Non-pigmented ciliary epithelial cell (primary cell): ENCODE measurements at regions not wholly inside any gene's neighbourhood (a gene's known extent, or its start where the extent isn't known, plus 50 kb on each side); places are given as distances from the start of the nearest gene placed in this dataset.
A peak's percentile ranks its signal among the peaks of the same experiment; 100 is the strongest.
"Not testable (repeated sequence)": the region's sequence is repeated elsewhere in the genome, so short reads cannot be mapped to it uniquely, and the experiment has no call there.

Experiments used
- DNase-seq: peaks from one replicate; pipeline ENCODE4 v3.0.0-alpha.2; 2010; ENCODE audit warnings: low read depth

DNA sequence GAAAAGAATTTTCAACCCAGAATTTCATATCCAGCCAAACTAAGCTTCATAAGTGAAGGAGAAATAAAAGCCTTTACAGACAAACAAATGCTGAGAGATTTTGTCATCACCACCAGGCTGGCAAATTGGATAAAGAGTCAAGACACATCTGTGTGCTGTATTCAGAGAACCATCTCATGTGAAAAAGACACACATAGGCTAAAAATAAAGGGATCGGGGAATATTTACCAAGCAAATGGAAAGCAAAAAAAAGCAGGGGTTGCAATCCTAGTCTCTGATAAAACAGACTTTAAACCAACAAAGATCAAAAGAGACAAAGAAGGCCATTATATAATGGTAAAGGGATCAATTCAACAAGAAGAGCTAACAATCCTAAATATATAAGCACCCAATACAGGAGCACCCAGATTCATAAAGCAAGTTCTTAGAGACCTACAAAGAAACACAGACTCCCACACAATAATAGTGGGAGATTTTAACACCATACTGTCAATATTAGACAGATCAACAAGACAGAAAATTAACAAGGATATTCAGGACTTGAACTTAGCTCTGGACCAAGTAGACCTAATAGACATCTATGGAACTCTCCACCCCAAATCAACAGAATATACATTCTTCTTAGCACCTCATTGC, 55.9 kb upstream of the ACSM6 start:
- DNase-seq: not testable (repeated sequence)

DNA sequence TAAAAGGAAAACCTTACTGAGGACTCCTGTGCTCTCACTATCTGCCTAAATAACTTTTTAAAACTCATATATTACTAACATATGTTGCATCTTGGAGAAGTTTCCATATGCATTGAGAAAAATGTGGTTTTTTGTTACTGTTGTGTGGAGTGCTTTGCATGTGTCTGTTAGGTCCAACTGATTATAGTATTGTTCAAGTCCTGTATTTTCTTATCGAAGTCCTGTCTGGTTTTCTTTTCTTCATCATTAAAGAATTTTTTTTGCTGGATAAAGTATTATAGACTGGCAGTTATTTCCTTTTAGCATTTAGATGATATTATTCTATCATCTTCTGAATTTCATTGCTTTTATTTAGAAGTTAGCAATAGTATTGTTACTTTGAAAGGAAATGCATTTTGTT, 59.5 kb upstream of the ACSM6 start:
- no peak for DNase-seq

DNA sequence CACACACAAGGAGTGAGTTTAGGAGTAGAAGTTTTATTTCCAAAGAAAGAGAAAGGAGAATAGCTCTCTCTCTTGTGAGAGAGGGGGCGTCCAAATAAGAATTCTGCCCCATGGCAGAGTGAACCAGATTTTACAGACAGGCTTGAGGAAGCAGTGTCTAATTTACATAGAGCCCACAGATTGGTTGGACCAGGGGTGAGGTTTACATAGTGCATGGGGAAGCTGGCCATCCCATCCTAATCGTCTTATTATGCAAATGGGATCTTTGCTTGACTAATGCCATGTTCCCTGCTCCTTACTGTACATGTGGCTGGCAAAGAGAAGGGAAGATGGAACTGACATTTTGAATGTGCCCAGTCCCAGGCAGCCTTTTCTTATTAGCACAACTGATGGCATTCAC, 60.0 kb upstream of the ACSM6 start:
- no peak for DNase-seq

DNA sequence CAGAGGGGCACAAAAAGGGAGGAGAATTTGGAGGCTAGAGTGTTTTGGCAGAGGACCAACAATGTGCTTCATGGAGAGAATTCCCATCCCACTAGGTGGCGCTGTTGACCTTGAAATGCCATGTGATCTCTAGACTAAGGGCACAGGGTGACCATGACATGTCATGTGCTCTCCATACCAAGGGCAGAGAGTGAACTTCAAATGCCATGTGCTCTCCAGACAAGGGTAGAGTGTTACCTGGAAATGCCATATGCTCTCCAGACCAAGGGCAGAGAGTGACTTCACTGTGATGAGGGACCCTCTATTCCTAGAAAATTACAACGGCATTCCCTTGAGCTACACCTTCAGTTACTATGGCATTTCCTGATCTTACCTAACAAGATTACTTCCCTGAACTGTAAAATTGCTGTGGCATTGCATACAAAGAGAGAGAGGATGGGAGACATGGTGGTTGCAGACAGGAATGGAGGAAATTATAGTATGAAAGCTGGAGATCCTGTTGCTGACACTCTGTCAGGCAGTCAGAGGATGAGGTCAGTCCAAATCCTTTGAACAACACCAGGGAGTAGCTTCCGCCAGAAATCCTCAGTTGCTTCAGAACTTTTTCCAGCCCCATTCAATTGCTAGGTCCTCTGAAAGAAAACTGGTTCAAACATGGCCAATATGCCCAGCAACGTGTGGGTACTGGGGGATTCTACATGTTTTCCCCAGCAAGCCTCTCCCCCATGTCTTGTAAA, 60.9 kb upstream of the ACSM6 start:
- peak; percentile 28 for DNase-seq

DNA sequence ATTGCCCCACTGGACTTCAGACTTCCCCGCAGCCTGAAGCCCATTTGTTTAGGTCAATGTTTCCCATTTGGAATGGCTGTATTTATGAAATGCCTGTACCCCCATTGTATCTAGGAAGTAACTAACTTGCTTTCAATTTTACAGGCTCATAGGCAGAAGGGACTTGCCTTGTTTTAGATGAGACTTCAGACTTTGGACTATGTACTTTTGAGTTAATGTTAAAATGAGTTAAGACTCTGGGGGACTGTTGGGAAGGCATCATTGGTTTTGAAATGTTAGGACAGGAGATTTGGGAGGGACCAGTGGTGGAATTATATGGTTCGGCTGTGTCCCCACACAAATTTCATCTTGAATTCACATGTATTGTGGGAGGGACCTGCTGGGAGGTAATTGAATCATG, 61.1 kb upstream of the CYP2C8 start:
- DNase-seq: not testable (repeated sequence)

DNA sequence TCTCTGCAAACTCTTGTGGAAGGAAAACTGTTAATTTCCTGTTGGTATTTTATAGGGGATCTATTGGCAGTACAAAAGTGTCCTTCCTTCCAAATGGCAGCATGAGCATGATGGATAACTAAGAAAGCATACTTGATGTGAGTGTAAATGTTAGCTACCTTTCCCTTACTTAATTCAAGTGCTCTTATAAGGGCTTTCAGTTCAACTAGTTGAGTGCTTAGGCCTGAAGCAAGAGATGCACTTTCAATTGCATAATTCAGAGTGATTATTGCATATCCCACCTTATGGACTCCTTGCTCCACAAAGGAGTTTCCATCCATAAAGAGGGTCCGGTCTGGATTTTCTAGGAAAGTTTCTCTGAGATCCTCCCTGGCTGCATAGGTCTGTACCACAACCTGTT, 56.3 kb upstream of the CYP2C8 start:
- no peak for DNase-seq

DNA sequence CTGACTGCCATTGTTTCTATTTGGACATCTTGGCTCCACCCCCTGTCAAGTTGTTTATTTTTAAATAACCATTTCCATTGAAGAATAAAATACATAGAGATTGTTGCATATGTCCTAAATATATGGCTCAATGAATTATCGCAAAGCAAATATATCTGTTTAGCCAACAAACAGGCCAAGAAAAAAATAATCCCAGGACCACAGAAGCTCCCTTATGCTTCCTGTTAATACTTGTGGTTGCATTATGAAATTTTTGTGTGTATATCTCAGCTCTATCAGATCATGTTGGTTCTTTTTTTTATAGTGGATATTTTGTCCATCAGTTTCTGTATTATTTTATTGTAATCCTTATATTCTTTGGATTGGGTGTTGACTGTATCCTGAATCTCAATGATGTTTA, 53.4 kb upstream of the CYP2C8 start:
- DNase-seq: no peak

DNA sequence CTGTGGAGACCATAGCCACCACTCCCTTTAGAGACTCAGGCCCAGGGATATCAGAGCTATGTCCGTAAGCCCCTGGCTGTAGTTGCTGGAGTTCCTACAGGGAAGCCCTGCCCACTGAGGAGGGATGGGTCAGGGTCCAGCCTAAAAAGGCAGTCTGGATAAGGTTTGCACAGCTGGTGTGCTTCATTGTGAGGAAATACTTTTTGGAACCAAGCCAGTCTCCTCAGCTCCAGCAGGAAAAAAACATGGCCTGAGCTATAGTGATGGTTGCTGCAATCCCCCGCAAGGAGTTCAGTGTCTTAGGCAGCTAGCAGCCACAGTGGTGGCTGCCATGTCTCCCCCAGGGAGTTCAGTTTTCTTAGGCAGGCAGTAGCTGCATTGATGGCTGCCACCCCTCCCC, 52.6 kb upstream of the CYP2C8 start:
- DNase-seq: no peak
